ENCODE measurements at regions not wholly inside any gene's neighbourhood (a gene's known extent, or its start where the extent isn't known, plus 50 kb on each side); places are given as distances from the start of the nearest gene placed in this dataset.

DNA sequence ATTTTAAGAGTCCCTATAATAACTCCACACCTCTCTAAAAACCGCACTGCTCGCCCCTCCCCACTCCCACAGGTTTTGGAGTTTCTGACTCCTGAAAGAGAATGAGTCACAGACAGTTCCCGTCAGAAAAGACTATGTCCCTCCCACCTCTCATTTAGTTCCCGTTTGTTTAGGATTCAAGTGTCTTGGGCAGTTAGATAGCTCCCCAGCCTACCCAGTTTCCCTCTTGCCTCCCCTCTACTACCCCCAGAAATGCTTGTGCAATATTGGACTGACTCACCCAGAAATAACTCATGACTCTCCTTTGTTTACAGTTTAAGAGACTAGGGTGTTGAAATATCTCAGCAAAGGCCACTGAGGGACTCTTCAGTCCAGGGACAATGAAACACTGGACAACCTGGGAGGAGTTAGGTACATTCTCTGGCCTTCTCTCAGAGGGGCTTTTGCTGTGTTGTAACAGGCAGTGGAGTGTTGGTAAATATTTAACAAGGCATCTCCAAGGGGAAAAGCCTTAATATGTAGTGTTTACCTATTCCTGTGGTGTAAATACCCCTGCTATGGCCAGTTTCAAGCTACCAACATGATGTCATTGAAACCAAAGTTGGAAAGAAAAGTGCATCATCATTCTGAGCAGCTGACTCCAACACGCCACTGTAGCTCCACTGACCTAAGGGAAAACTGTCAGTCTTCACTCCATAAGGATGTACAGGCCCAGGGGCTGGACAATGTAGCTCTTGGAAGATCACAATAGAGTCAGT lies 96.1 kb upstream of the CHD2 start (continued):
- TF ChIP-seq, protein P1, sequence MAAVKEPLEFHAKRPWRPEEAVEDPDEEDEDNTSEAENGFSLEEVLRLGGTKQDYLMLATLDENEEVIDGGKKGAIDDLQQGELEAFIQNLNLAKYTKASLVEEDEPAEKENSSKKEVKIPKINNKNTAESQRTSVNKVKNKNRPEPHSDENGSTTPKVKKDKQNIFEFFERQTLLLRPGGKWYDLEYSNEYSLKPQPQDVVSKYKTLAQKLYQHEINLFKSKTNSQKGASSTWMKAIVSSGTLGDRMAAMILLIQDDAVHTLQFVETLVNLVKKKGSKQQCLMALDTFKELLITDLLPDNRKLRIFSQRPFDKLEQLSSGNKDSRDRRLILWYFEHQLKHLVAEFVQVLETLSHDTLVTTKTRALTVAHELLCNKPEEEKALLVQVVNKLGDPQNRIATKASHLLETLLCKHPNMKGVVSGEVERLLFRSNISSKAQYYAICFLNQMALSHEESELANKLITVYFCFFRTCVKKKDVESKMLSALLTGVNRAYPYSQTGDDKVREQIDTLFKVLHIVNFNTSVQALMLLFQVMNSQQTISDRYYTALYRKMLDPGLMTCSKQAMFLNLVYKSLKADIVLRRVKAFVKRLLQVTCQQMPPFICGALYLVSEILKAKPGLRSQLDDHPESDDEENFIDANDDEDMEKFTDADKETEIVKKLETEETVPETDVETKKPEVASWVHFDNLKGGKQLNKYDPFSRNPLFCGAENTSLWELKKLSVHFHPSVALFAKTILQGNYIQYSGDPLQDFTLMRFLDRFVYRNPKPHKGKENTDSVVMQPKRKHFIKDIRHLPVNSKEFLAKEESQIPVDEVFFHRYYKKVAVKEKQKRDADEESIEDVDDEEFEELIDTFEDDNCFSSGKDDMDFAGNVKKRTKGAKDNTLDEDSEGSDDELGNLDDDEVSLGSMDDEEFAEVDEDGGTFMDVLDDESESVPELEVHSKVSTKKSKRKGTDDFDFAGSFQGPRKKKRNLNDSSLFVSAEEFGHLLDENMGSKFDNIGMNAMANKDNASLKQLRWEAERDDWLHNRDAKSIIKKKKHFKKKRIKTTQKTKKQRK (IDR thresholded peaks at IDR 0.05; ENCODE audit: low read length), result no peak
- TF ChIP-seq TOE1 (CRISPR knock-in tag; IDR thresholded peaks at IDR 0.05), result no peak; the same call in 1 of the 2 replicates
- TF ChIP-seq NCOA1 (CRISPR knock-in tag; IDR thresholded peaks at IDR 0.05), result no peak
- no peak for TF ChIP-seq ZNF354B (CRISPR knock-in tag; IDR thresholded peaks at IDR 0.05)
- peak; percentile 56; the same call in 1 of the 2 replicates for TF ChIP-seq CBX5 (CRISPR knock-in tag; IDR thresholded peaks at IDR 0.05; ENCODE audit: borderline replicate concordance)
- no peak for TF ChIP-seq ZNF143 (CRISPR knock-in tag; IDR thresholded peaks at IDR 0.05)
- no peak for TF ChIP-seq PAX8 (CRISPR knock-in tag; IDR thresholded peaks at IDR 0.05; ENCODE audit: borderline replicate concordance)
- TF ChIP-seq, protein P2, sequence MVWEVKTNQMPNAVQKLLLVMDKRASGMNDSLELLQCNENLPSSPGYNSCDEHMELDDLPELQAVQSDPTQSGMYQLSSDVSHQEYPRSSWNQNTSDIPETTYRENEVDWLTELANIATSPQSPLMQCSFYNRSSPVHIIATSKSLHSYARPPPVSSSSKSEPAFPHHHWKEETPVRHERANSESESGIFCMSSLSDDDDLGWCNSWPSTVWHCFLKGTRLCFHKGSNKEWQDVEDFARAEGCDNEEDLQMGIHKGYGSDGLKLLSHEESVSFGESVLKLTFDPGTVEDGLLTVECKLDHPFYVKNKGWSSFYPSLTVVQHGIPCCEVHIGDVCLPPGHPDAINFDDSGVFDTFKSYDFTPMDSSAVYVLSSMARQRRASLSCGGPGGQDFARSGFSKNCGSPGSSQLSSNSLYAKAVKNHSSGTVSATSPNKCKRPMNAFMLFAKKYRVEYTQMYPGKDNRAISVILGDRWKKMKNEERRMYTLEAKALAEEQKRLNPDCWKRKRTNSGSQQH (CRISPR knock-in tag; IDR thresholded peaks at IDR 0.05; ENCODE audit: low read depth), result 0 out of 2 replicates have a peak, but pooled peaks have one; percentile 62
- TF ChIP-seq ATRX (CRISPR knock-in tag; IDR thresholded peaks at IDR 0.05; ENCODE audit: borderline replicate concordance), result no peak
- no peak for TF ChIP-seq ZBTB7A (CRISPR knock-in tag; IDR thresholded peaks at IDR 0.05)
- peak; percentile 99 for TF ChIP-seq CEBPB (IDR thresholded peaks at IDR 0.05; ENCODE audit: borderline replicate concordance, low read depth, low read length)
- peak; percentile 82 for TF ChIP-seq ZNF331 (CRISPR knock-in tag; IDR thresholded peaks at IDR 0.05)
- TF ChIP-seq RAD51 (IDR thresholded peaks at IDR 0.05; ENCODE audit: borderline replicate concordance), result no peak
- TF ChIP-seq, protein P3, sequence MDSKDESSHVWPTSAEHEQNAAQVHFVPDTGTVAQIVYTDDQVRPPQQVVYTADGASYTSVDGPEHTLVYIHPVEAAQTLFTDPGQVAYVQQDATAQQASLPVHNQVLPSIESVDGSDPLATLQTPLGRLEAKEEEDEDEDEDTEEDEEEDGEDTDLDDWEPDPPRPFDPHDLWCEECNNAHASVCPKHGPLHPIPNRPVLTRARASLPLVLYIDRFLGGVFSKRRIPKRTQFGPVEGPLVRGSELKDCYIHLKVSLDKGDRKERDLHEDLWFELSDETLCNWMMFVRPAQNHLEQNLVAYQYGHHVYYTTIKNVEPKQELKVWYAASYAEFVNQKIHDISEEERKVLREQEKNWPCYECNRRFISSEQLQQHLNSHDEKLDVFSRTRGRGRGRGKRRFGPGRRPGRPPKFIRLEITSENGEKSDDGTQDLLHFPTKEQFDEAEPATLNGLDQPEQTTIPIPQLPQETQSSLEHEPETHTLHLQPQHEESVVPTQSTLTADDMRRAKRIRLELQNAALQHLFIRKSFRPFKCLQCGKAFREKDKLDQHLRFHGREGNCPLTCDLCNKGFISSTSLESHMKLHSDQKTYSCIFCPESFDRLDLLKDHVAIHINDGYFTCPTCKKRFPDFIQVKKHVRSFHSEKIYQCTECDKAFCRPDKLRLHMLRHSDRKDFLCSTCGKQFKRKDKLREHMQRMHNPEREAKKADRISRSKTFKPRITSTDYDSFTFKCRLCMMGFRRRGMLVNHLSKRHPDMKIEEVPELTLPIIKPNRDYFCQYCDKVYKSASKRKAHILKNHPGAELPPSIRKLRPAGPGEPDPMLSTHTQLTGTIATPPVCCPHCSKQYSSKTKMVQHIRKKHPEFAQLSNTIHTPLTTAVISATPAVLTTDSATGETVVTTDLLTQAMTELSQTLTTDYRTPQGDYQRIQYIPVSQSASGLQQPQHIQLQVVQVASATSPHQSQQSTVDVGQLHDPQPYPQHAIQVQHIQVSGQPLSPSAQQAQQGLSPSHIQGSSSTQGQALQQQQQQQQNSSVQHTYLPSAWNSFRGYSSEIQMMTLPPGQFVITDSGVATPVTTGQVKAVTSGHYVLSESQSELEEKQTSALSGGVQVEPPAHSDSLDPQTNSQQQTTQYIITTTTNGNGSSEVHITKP (CRISPR knock-in tag; IDR thresholded peaks at IDR 0.05; ENCODE audit: low read depth), result peak; percentile 91
- TF ChIP-seq POGZ (CRISPR knock-in tag; IDR thresholded peaks at IDR 0.05), result peak; percentile 79
- peak; percentile 99 for TF ChIP-seq FOXK1 (CRISPR knock-in tag; IDR thresholded peaks at IDR 0.05; ENCODE audit: borderline replicate concordance, low read depth)
- TF ChIP-seq ZNF207 (IDR thresholded peaks at IDR 0.05; ENCODE audit: borderline replicate concordance), result no peak
- peak; percentile 36; the same call in 1 of the 2 replicates for TF ChIP-seq ZNF460 (CRISPR knock-in tag; IDR thresholded peaks at IDR 0.05; ENCODE audit: borderline replicate concordance)
- TF ChIP-seq, protein P4, sequence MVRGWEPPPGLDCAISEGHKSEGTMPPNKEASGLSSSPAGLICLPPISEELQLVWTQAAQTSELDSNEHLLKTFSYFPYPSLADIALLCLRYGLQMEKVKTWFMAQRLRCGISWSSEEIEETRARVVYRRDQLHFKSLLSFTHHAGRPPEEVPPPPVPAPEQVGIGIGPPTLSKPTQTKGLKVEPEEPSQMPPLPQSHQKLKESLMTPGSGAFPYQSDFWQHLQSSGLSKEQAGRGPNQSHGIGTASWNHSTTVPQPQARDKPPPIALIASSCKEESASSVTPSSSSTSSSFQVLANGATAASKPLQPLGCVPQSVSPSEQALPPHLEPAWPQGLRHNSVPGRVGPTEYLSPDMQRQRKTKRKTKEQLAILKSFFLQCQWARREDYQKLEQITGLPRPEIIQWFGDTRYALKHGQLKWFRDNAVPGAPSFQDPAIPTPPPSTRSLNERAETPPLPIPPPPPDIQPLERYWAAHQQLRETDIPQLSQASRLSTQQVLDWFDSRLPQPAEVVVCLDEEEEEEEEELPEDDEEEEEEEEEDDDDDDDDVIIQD (CRISPR knock-in tag; IDR thresholded peaks at IDR 0.05; ENCODE audit: low read depth), result peak; percentile 76; the same call in 1 of the 2 replicates
- TF ChIP-seq, protein P5, sequence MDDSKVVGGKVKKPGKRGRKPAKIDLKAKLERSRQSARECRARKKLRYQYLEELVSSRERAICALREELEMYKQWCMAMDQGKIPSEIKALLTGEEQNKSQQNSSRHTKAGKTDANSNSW (CRISPR knock-in tag; IDR thresholded peaks at IDR 0.05; ENCODE audit: borderline replicate concordance), result no peak
